ENCODE measurements at regions not wholly inside any gene's neighbourhood (a gene's known extent, or its start where the extent isn't known, plus 50 kb on each side); places are given as distances from the start of the nearest gene placed in this dataset.

GRCh38 chr14:90460136-90460535 lies 63.3 kb downstream of the CALM1 start:
- ChIA-PET POLR2A (interaction anchor here (0.7 kb wide), 1 partner anchor 57 kb away, joined by 4 read pairs; no protein-coding TSS in a partner anchor), CTCF (interaction anchor here (0.9 to 3.8 kb wide), 3 partner anchors 11 to 61 kb away, joined by 3 to 13 read pairs (median 4); no protein-coding TSS in a partner anchor)
- no TSS peak for BruUV-seq (replicated peaks)
- intact Hi-C loops (cut with micrococcal nuclease), result no loop called here
- FAIRE-seq (no peak), DNase-seq (ENCODE audit: low read depth, low spot score) (no peak)
- Histone ChIP-seq H3K36me3 (ENCODE audit: control insufficient read depth in 2 of 2, extremely low read depth in 1 of 2, insufficient read depth in 2 of 2, low read length in 2 of 2) (no peaks in the 10 kb centered on the region), H3K4me3 (replicated peaks in 1 of 3; ENCODE audit: insufficient read depth in 1 of 3, low read depth in 1 of 3, low read length in 3 of 3) (no peak overlapping the region), H3K4me1 (ENCODE audit: control insufficient read depth, extremely low read depth, insufficient read depth, low read length) (no peaks in the 10 kb centered on the region), H3K9me3 (replicated peaks; ENCODE audit: control insufficient read depth, insufficient read depth, low read length) (no peaks in the 10 kb centered on the region), H2AFZ (ENCODE audit: low read depth, low read length) (no peak overlapping the region), H3K9me1 (replicated peaks; ENCODE audit: control insufficient read depth, extremely low read depth, insufficient read depth, low read length) (no peaks in the 10 kb centered on the region), H3K27ac (ENCODE audit: insufficient read depth, low read depth, low read length) (no peak overlapping the region), H4K20me1 (replicated peaks; ENCODE audit: control insufficient read depth, extremely low read depth, insufficient read depth, low read length) (no peaks in the 10 kb centered on the region), H3K79me2 (ENCODE audit: control insufficient read depth, insufficient read depth, low read length) (no peaks in the 10 kb centered on the region), H3K4me2 (ENCODE audit: insufficient read depth, low read length) (no peak overlapping the region), H3K9ac (replicated peaks; ENCODE audit: extremely low read depth, insufficient read depth, low read length) (no peak overlapping the region), H3K27me3 (ENCODE audit: control insufficient read depth in 2 of 2, insufficient read depth in 2 of 2, low read length in 2 of 2) (peaks cover 0 to 13% of the 10 kb centered on the region in 2 experiments)
- TF ChIP-seq POLR2A (IDR thresholded peaks at IDR 0.05; ENCODE audit: low read depth, low read length) (no peak), MAX (IDR thresholded peaks at IDR 0.05; ENCODE audit: insufficient read depth, insufficient read length) (no peak), CTCF (IDR thresholded peaks at IDR 0.05; ENCODE audit: extremely low read depth in 1 of 2, insufficient read depth in 1 of 2, low read depth in 1 of 2, low read length in 2 of 2) (no peak), GATA2 (IDR thresholded peaks at IDR 0.05; ENCODE audit: insufficient read depth, insufficient read length, low read depth, low read length) (no peak), EZH2 (IDR thresholded peaks at IDR 0.05; ENCODE audit: borderline replicate concordance, low read depth, low read length, severe bottlenecking) (no peak), MYC (IDR thresholded peaks at IDR 0.05; ENCODE audit: low read depth, low read length) (no peak), POLR2AphosphoS5 (IDR thresholded peaks at IDR 0.05; ENCODE audit: insufficient read depth, low read depth, low read length) (no peak)
- dilution Hi-C loops (cut with MboI; ENCODE audit: extremely low pct_ligation_motif_present, low sequenced_read_pairs), result no loop called here

Measured in endothelial cell of umbilical vein (primary cell).